ENCODE measurements at regions not wholly inside any gene's neighbourhood (a gene's known extent, or its start where the extent isn't known, plus 50 kb on each side); places are given as distances from the start of the nearest gene placed in this dataset.

- H4K91ac ChIP-seq (ENCODE audit: low read depth, low read length), result no peak overlapping the region
- H3K4me3 ChIP-seq (ENCODE audit: low read depth, low read length), result no peak overlapping the region
- no peak overlapping the region for H3K27ac ChIP-seq (ENCODE audit: low read depth, low read length)
- H2BK120ac ChIP-seq (ENCODE audit: insufficient read depth, low read length, poor library complexity), result no peak overlapping the region
- H4K8ac ChIP-seq (ENCODE audit: low read depth, low read length), result no peak overlapping the region
- H3K79me1 ChIP-seq (ENCODE audit: low read length), result no peaks in the 10 kb centered on the region
- H2BK5ac ChIP-seq (ENCODE audit: low read depth, low read length, poor library complexity), result no peak overlapping the region
- H3K4ac ChIP-seq (ENCODE audit: low read depth, low read length), result no peak overlapping the region
- no peak overlapping the region for H3K18ac ChIP-seq (ENCODE audit: low read length)
- no peak overlapping the region for H2AK5ac ChIP-seq (ENCODE audit: low read length)
- no peak overlapping the region for H3K9ac ChIP-seq (ENCODE audit: low read length)
- H2AFZ ChIP-seq (ENCODE audit: insufficient read depth, low read length, poor library complexity), result no peak overlapping the region
- H3K27me3 ChIP-seq (ENCODE audit: insufficient read depth, low read length), result no peaks in the 10 kb centered on the region
- H3K4me1 ChIP-seq (ENCODE audit: control insufficient read depth in 1 of 2, insufficient read depth in 2 of 2, low read length in 2 of 2), result no peaks in the 10 kb centered on the region
- H2BK12ac ChIP-seq (ENCODE audit: low read length), result no peak overlapping the region
- no peaks in the 10 kb centered on the region for H3K36me3 ChIP-seq (ENCODE audit: control insufficient read depth in 1 of 2, insufficient read depth in 2 of 2, low read length in 2 of 2)
- no peak overlapping the region for H3K23ac ChIP-seq (ENCODE audit: low read length)
- no peak overlapping the region for H4K12ac ChIP-seq (ENCODE audit: low read depth, low read length)
- H3K4me2 ChIP-seq (ENCODE audit: low read length), result no peak overlapping the region
- no peak overlapping the region for H3K14ac ChIP-seq (ENCODE audit: low read length)
- peaks cover 2% of the 10 kb centered on the region for H3K9me3 ChIP-seq (ENCODE audit: insufficient read depth, low read depth, low read length)
- DNase-seq, result peak in 1 of 2 donors; percentile 15
- H3K79me2 ChIP-seq (ENCODE audit: control insufficient read depth, insufficient read depth, low read length, poor library complexity), result no peaks in the 10 kb centered on the region
- no CpG with 5 or more reads among the region's 6 CpGs for WGBS (ENCODE audit: extremely low coverage, insufficient coverage, insufficient read length)
Measured at GRCh38 chr9:27638716-27639115, 65.4 kb upstream of the C9orf72 start.

- no peak overlapping the region for H4K8ac ChIP-seq (ENCODE audit: low read depth, low read length)
- H3K18ac ChIP-seq (ENCODE audit: low read length), result no peak overlapping the region
- H2BK5ac ChIP-seq (ENCODE audit: low read depth, low read length, poor library complexity), result no peak overlapping the region
- no peak overlapping the region for H3K23ac ChIP-seq (ENCODE audit: low read length)
- no peak for DNase-seq
- H4K12ac ChIP-seq (ENCODE audit: low read depth, low read length), result no peak overlapping the region
- no peak overlapping the region for H2AFZ ChIP-seq (ENCODE audit: insufficient read depth, low read length, poor library complexity)
- H3K79me1 ChIP-seq (ENCODE audit: low read length), result no peaks in the 10 kb centered on the region
- H3K14ac ChIP-seq (ENCODE audit: low read length), result no peak overlapping the region
- H2BK12ac ChIP-seq (ENCODE audit: low read length), result no peak overlapping the region
- no peaks in the 10 kb centered on the region for H3K4me1 ChIP-seq (ENCODE audit: control insufficient read depth in 1 of 2, insufficient read depth in 2 of 2, low read length in 2 of 2)
- H3K79me2 ChIP-seq (ENCODE audit: control insufficient read depth, insufficient read depth, low read length, poor library complexity), result no peaks in the 10 kb centered on the region
- no peak overlapping the region for H3K9ac ChIP-seq (ENCODE audit: low read length)
- no peaks in the 10 kb centered on the region for H3K36me3 ChIP-seq (ENCODE audit: control insufficient read depth in 1 of 2, insufficient read depth in 2 of 2, low read length in 2 of 2)
- H3K4ac ChIP-seq (ENCODE audit: low read depth, low read length), result no peak overlapping the region
- no peak overlapping the region for H2AK5ac ChIP-seq (ENCODE audit: low read length)
- WGBS (ENCODE audit: extremely low coverage, insufficient coverage, insufficient read length), result no CpG with 5 or more reads among the region's 3 CpGs
- H2BK120ac ChIP-seq (ENCODE audit: insufficient read depth, low read length, poor library complexity), result no peak overlapping the region
- H3K4me3 ChIP-seq (ENCODE audit: low read depth, low read length), result no peak overlapping the region
- H3K9me3 ChIP-seq (ENCODE audit: insufficient read depth, low read depth, low read length), result no peaks in the 10 kb centered on the region
- no peak overlapping the region for H3K4me2 ChIP-seq (ENCODE audit: low read length)
- no peaks in the 10 kb centered on the region for H3K27me3 ChIP-seq (ENCODE audit: insufficient read depth, low read length)
- no peak overlapping the region for H4K91ac ChIP-seq (ENCODE audit: low read depth, low read length)
- no peak overlapping the region for H3K27ac ChIP-seq (ENCODE audit: low read depth, low read length)
Measured at GRCh38 chr9:27645161-27645840, 72.0 kb upstream of the C9orf72 start.

GRCh38 chr9:27653246-27653645 lies 80.0 kb upstream of the C9orf72 start:
- no peak overlapping the region for H2BK5ac ChIP-seq (ENCODE audit: low read depth, low read length, poor library complexity)
- no peak overlapping the region for H3K9ac ChIP-seq (ENCODE audit: low read length)
- no peaks in the 10 kb centered on the region for H3K79me1 ChIP-seq (ENCODE audit: low read length)
- no peak overlapping the region for H4K91ac ChIP-seq (ENCODE audit: low read depth, low read length)
- no peak for DNase-seq
- H3K27ac ChIP-seq (ENCODE audit: low read depth, low read length), result no peak overlapping the region
- H3K14ac ChIP-seq (ENCODE audit: low read length), result no peak overlapping the region
- no peak overlapping the region for H2BK12ac ChIP-seq (ENCODE audit: low read length)
- H3K4me3 ChIP-seq (ENCODE audit: low read depth, low read length), result no peak overlapping the region
- H4K12ac ChIP-seq (ENCODE audit: low read depth, low read length), result no peak overlapping the region
- H3K36me3 ChIP-seq (ENCODE audit: control insufficient read depth in 1 of 2, insufficient read depth in 2 of 2, low read length in 2 of 2), result no peaks in the 10 kb centered on the region
- H3K27me3 ChIP-seq (ENCODE audit: insufficient read depth, low read length), result no peaks in the 10 kb centered on the region
- no peaks in the 10 kb centered on the region for H3K9me3 ChIP-seq (ENCODE audit: insufficient read depth, low read depth, low read length)
- no peak overlapping the region for H3K18ac ChIP-seq (ENCODE audit: low read length)
- no peak overlapping the region for H2AK5ac ChIP-seq (ENCODE audit: low read length)
- no peaks in the 10 kb centered on the region for H3K79me2 ChIP-seq (ENCODE audit: control insufficient read depth, insufficient read depth, low read length, poor library complexity)
- no peak overlapping the region for H2BK120ac ChIP-seq (ENCODE audit: insufficient read depth, low read length, poor library complexity)
- no peaks in the 10 kb centered on the region for H3K4me1 ChIP-seq (ENCODE audit: control insufficient read depth in 1 of 2, insufficient read depth in 2 of 2, low read length in 2 of 2)
- no peak overlapping the region for H3K4ac ChIP-seq (ENCODE audit: low read depth, low read length)
- no peak overlapping the region for H3K4me2 ChIP-seq (ENCODE audit: low read length)
- no peak overlapping the region for H3K23ac ChIP-seq (ENCODE audit: low read length)
- WGBS (ENCODE audit: extremely low coverage, insufficient coverage, insufficient read length), result no CpG with 5 or more reads among the region's 1 CpG
- H4K8ac ChIP-seq (ENCODE audit: low read depth, low read length), result no peak overlapping the region
- H2AFZ ChIP-seq (ENCODE audit: insufficient read depth, low read length, poor library complexity), result no peak overlapping the region

GRCh38 chr9:27653957-27654356 lies 80.7 kb upstream of the C9orf72 start:
- H3K4me3 ChIP-seq (ENCODE audit: low read depth, low read length), result no peak overlapping the region
- no peaks in the 10 kb centered on the region for H3K9me3 ChIP-seq (ENCODE audit: insufficient read depth, low read depth, low read length)
- no peak overlapping the region for H2BK120ac ChIP-seq (ENCODE audit: insufficient read depth, low read length, poor library complexity)
- no peak overlapping the region for H3K23ac ChIP-seq (ENCODE audit: low read length)
- no peaks in the 10 kb centered on the region for H3K4me1 ChIP-seq (ENCODE audit: control insufficient read depth in 1 of 2, insufficient read depth in 2 of 2, low read length in 2 of 2)
- no peak overlapping the region for H2BK5ac ChIP-seq (ENCODE audit: low read depth, low read length, poor library complexity)
- H3K4ac ChIP-seq (ENCODE audit: low read depth, low read length), result no peak overlapping the region
- WGBS (ENCODE audit: extremely low coverage, insufficient coverage, insufficient read length), result no CpG with 5 or more reads among the region's 3 CpGs
- no peak overlapping the region for H3K9ac ChIP-seq (ENCODE audit: low read length)
- no peaks in the 10 kb centered on the region for H3K79me2 ChIP-seq (ENCODE audit: control insufficient read depth, insufficient read depth, low read length, poor library complexity)
- H2AK5ac ChIP-seq (ENCODE audit: low read length), result no peak overlapping the region
- H3K36me3 ChIP-seq (ENCODE audit: control insufficient read depth in 1 of 2, insufficient read depth in 2 of 2, low read length in 2 of 2), result no peaks in the 10 kb centered on the region
- no peak overlapping the region for H3K14ac ChIP-seq (ENCODE audit: low read length)
- H2AFZ ChIP-seq (ENCODE audit: insufficient read depth, low read length, poor library complexity), result no peak overlapping the region
- no peaks in the 10 kb centered on the region for H3K79me1 ChIP-seq (ENCODE audit: low read length)
- no peak overlapping the region for H3K27ac ChIP-seq (ENCODE audit: low read depth, low read length)
- no peaks in the 10 kb centered on the region for H3K27me3 ChIP-seq (ENCODE audit: insufficient read depth, low read length)
- no peak overlapping the region for H3K18ac ChIP-seq (ENCODE audit: low read length)
- no peak for DNase-seq
- no peak overlapping the region for H3K4me2 ChIP-seq (ENCODE audit: low read length)
- H2BK12ac ChIP-seq (ENCODE audit: low read length), result no peak overlapping the region
- H4K12ac ChIP-seq (ENCODE audit: low read depth, low read length), result no peak overlapping the region
- no peak overlapping the region for H4K8ac ChIP-seq (ENCODE audit: low read depth, low read length)
- H4K91ac ChIP-seq (ENCODE audit: low read depth, low read length), result no peak overlapping the region
